B cell (primary cell): ENCODE measurements at regions not wholly inside any gene's neighbourhood (a gene's known extent, or its start where the extent isn't known, plus 50 kb on each side); places are given as distances from the start of the nearest gene placed in this dataset.

Experiments used
- ATAC-seq: fragments of 200-7000 bp; cut with Tn5 transposase; one replicate; pipeline ENCODE4 v1.10.0; 2021; ENCODE audit warnings: low read depth, mild to moderate bottlenecking, moderate number of reproducible peaks, moderate library complexity
- CTCF ChIA-PET: fragments of 350-600 bp; sonication (Branson Sonifier 250); formaldehyde crosslinking; loops from one replicate; lab custom pipeline; 2021; ENCODE audit warnings: antibody characterized with exemption, inconsistent platforms; lab: Charles Lee
- POLR2A ChIA-PET: fragments of 350-600 bp; sonication (Branson Sonifier 250); formaldehyde crosslinking; loops from one replicate; lab custom pipeline; 2021; ENCODE audit warnings: antibody characterized with exemption; lab: Charles Lee
- DNase-seq: peaks from one replicate; pipeline ENCODE4 v3.0.0; 2013
- H2AFZ ChIP-seq: 2 replicates; pipeline ENCODE4 v1.6.1; 2012; ENCODE audit warnings: mild to moderate bottlenecking, low read depth, low read length; ENCODE audit not compliant: insufficient read depth, poor library complexity, severe bottlenecking
- H3K27ac ChIP-seq, 2 donors: 1 replicate in 1 of 2; 2 replicates in 1 of 2; pipeline ENCODE4 v1.5.1; 2012 to 2013; ENCODE audit warnings: low read length in 2 of 2, mild to moderate bottlenecking in 2 of 2, moderate library complexity in 1 of 2
- H3K27me3 ChIP-seq, 4 experiments: fragments of 200-600 bp in 1 of 4; sonication (generic) in 1 of 4; replicated peaks in 1 of 4; 1 replicate in 2 of 4; 2 replicates in 2 of 4; pipeline versions ENCODE4 v1.6.1 to v1.7.0; 2013 to 2016; ENCODE audit warnings: low read length in 3 of 4, mild to moderate bottlenecking in 2 of 4, mixed read lengths in 1 of 4, moderate library complexity in 1 of 4; ENCODE audit not compliant: insufficient read depth in 4 of 4, control insufficient read depth in 3 of 4; ENCODE audit errors: control extremely low read depth in 1 of 4
- H3K36me3 ChIP-seq, 2 experiments: replicated peaks in 1 of 2; 1 replicate in 1 of 2; 2 replicates in 1 of 2; pipeline versions ENCODE4 v1.6.1 to v1.7.1; 2013; ENCODE audit warnings: low read length in 1 of 2; ENCODE audit not compliant: insufficient read depth in 2 of 2, control insufficient read depth in 1 of 2; ENCODE audit errors: control extremely low read depth in 1 of 2, extremely low read depth in 1 of 2
- H3K4me1 ChIP-seq, 2 donors: fragments of 200-600 bp in 1 of 2; sonication (generic) in 1 of 2; 1 replicate in 1 of 2; 2 replicates in 1 of 2; pipeline versions ENCODE4 v1.5.1 to v1.6.1; 2013 to 2017; ENCODE audit warnings: low read length in 2 of 2; ENCODE audit not compliant: control insufficient read depth in 2 of 2, insufficient read depth in 2 of 2
- H3K4me2 ChIP-seq: replicated peaks from 2 replicates; pipeline ENCODE3; 2012; ENCODE audit warnings: mild to moderate bottlenecking, low read depth, low read length; ENCODE audit not compliant: poor library complexity, severe bottlenecking
- H3K4me3 ChIP-seq, 5 experiments: fragments of 200-600 bp in 1 of 5; sonication (generic) in 1 of 5; 1 replicate in 3 of 5; 2 replicates in 2 of 5; pipeline versions ENCODE4 v1.5.1 to v1.7.0; 2011 to 2016; ENCODE audit warnings: low read length in 4 of 5, mild to moderate bottlenecking in 4 of 5, low read depth in 2 of 5, control low read depth in 1 of 5, moderate library complexity in 1 of 5; ENCODE audit not compliant: insufficient read depth in 1 of 5; ENCODE audit errors: control extremely low read depth in 1 of 5, extremely low read depth in 1 of 5
- H3K79me2 ChIP-seq: fragments of 200-600 bp; sonication (generic); one replicate; pipeline ENCODE4 v1.6.0; 2016; ENCODE audit warnings: low read length; ENCODE audit not compliant: control insufficient read depth, insufficient read depth
- H3K9ac ChIP-seq: fragments of 200-600 bp; sonication (generic); 2 replicates; pipeline ENCODE4 v1.6.1; 2017; ENCODE audit warnings: mild to moderate bottlenecking, low read length, moderate library complexity
- H3K9me3 ChIP-seq, 3 donors: one replicate each; pipeline versions ENCODE4 v1.6.1 to v1.7.1; 2013; ENCODE audit warnings: low read length in 2 of 3; ENCODE audit not compliant: control insufficient read depth in 2 of 3, insufficient read depth in 1 of 3; ENCODE audit errors: control extremely low read depth in 1 of 3
- H4K20me1 ChIP-seq: 2 replicates; pipeline ENCODE4 v1.6.0; 2012; ENCODE audit warnings: mild to moderate bottlenecking, low read length; ENCODE audit not compliant: insufficient read depth, control insufficient read depth, poor library complexity, severe bottlenecking
- H3K27ac Mint-ChIP-seq: one replicate; pipeline ENCODE4 v1.8.0; 2021; ENCODE audit warnings: mixed read lengths
- H3K27me3 Mint-ChIP-seq: one replicate; pipeline ENCODE4 v1.8.0; 2021; ENCODE audit warnings: mixed read lengths
- H3K4me1 Mint-ChIP-seq: one replicate; pipeline ENCODE4 v1.8.0; 2021; ENCODE audit warnings: mixed read lengths
- H3K4me3 Mint-ChIP-seq: one replicate; pipeline ENCODE4 v1.8.0; 2021; ENCODE audit warnings: mixed read lengths
- H3K9me3 Mint-ChIP-seq: one replicate; pipeline ENCODE4 v1.8.0; 2022; ENCODE audit warnings: mixed read lengths; ENCODE audit not compliant: insufficient read depth
- CTCF ChIP-seq: fragments of 200-600 bp; IDR thresholded peaks from one replicate; pipeline ENCODE4 v1.8.0; 2022; ENCODE audit warnings: antibody characterized with exemption, mild to moderate bottlenecking
- EZH2 ChIP-seq: IDR thresholded peaks from 2 replicates; pipeline ENCODE4 v1.6.1; 2012; ENCODE audit warnings: borderline replicate concordance, low read depth, mild to moderate bottlenecking, moderate library complexity, low read length; ENCODE audit not compliant: insufficient read depth, poor library complexity, severe bottlenecking
- WGBS: methylation state at CpG from one replicate; pipeline ENCODE4 v1.1.5; 2013; ENCODE audit warnings: missing lambda C conversion rate; ENCODE audit not compliant: insufficient coverage; 5-methylcytosine and 5-hydroxymethylcytosine counted together
- intact Hi-C: fragments of 100-400 bp; cut with micrococcal nuclease; formaldehyde crosslinking; loops from one replicate; pipeline ENCODE4 v1.10.0; 2022

GRCh38 chr1:245043611-245043940, 111.2 kb upstream of the KIF26B start:
- Histone ChIP-seq H3K4me1 (no peaks in the 10 kb centered on the region), H4K20me1 (no peaks in the 10 kb centered on the region), H3K27ac (no peak overlapping the region), H3K9me3 (no peaks in the 10 kb centered on the region), H2AFZ (no peak overlapping the region), H3K79me2 (no peaks in the 10 kb centered on the region), H3K9ac (no peak overlapping the region), H3K36me3 (no peaks in the 10 kb centered on the region), H3K4me2 (no peak overlapping the region), H3K27me3 (no peaks in the 10 kb centered on the region), H3K4me3 (no peak overlapping the region)
- H3K4me1 Mint-ChIP-seq, result no peaks in the 10 kb centered on the region
- H3K4me3 Mint-ChIP-seq, result no peak overlapping the region
- H3K27ac Mint-ChIP-seq, result no peak overlapping the region
- DNase-seq, result no peak
- POLR2A ChIA-PET, result interaction anchor here (1.2 to 1.8 kb wide), 3 partner anchors 181 to 246 kb away, joined by 3 to 11 read pairs (median 3); no protein-coding TSS in a partner anchor
- intact Hi-C loops, result no loop called here
- no peak for ATAC-seq
- 79% methylated on average over 2 of the region's 6 CpGs for WGBS
- no peaks in the 10 kb centered on the region for H3K9me3 Mint-ChIP-seq
- CTCF ChIA-PET, result interaction anchor here (0.6 to 7.2 kb wide), 25 partner anchors 8 to 444 kb away, joined by 3 to 265 read pairs (median 14); partner anchors contain the start of genes COX20 and HNRNPU
- H3K27me3 Mint-ChIP-seq, result no peaks in the 10 kb centered on the region
- TF ChIP-seq EZH2, result no peak
- TF ChIP-seq CTCF, result no peak

- H3K4me2 ChIP-seq, result no peak overlapping the region
- ChIA-PET CTCF (interaction anchor here (0.5 to 7.2 kb wide), 14 partner anchors 15 to 479 kb away, joined by 3 to 265 read pairs (median 14); partner anchors contain the start of genes COX20 and HNRNPU), POLR2A (no interaction called here)
- WGBS, result 96% methylated on average over 7 of the region's 9 CpGs
- no peaks in the 10 kb centered on the region for H4K20me1 ChIP-seq
- H3K79me2 ChIP-seq, result no peaks in the 10 kb centered on the region
- H3K27ac ChIP-seq, result no peak overlapping the region
- H3K27me3 Mint-ChIP-seq, result no peaks in the 10 kb centered on the region
- H3K9me3 Mint-ChIP-seq, result no peaks in the 10 kb centered on the region
- no peak overlapping the region for H2AFZ ChIP-seq
- no peak overlapping the region for H3K27ac Mint-ChIP-seq
- no peaks in the 10 kb centered on the region for H3K4me1 ChIP-seq
- TF ChIP-seq CTCF (no peak), EZH2 (no peak)
- intact Hi-C loops, result no loop called here
- no peak overlapping the region for H3K4me3 Mint-ChIP-seq
- H3K9ac ChIP-seq, result no peak overlapping the region
- DNase-seq (no peak), ATAC-seq (no peak)
- no peak overlapping the region for H3K4me3 ChIP-seq
- H3K27me3 ChIP-seq, result no peaks in the 10 kb centered on the region
- no peaks in the 10 kb centered on the region for H3K4me1 Mint-ChIP-seq
- H3K36me3 ChIP-seq, result no peaks in the 10 kb centered on the region
- peaks cover 0 to 5% (median 1%) of the 10 kb centered on the region in 3 donors for H3K9me3 ChIP-seq
Measured at GRCh38 chr1:245041058-245041698, 113.6 kb upstream of the KIF26B start.
